Dendritic cell treated with granulocyte-macrophage colony-stimulating factor and Interleukin-4, amounts not matched to agents 40 ng/mL and 50 ng/mL, for 4 days (primary cell): ENCODE measurements at regions not wholly inside any gene's neighbourhood (a gene's known extent, or its start where the extent isn't known, plus 50 kb on each side); places are given as distances from the start of the nearest gene placed in this dataset.
"Not testable (repeated sequence)": the region's sequence is repeated elsewhere in the genome, so short reads cannot be mapped to it uniquely, and the experiment has no call there.

ENCODE experiments used
- H3K27ac Mint-ChIP-seq: one replicate; pipeline ENCODE4 v1.8.0; 2022; ENCODE audit warnings: mild to moderate bottlenecking, mixed read lengths
- H3K27me3 Mint-ChIP-seq: one replicate; pipeline ENCODE4 v1.8.0; 2022; ENCODE audit warnings: mild to moderate bottlenecking, mixed read lengths
- H3K36me3 Mint-ChIP-seq: one replicate; pipeline ENCODE4 v1.8.0; 2022; ENCODE audit warnings: low read depth, mixed read lengths
- H3K4me1 Mint-ChIP-seq: one replicate; pipeline ENCODE4 v1.8.0; 2022; ENCODE audit warnings: low read depth, mixed read lengths
- H3K4me3 Mint-ChIP-seq: one replicate; pipeline ENCODE4 v1.8.0; 2022; ENCODE audit warnings: mild to moderate bottlenecking, moderate library complexity, mixed read lengths
- H3K9me3 Mint-ChIP-seq: one replicate; pipeline ENCODE4 v1.8.0; 2022; ENCODE audit warnings: mixed read lengths
- intact Hi-C: fragments of 100-400 bp; cut with micrococcal nuclease; formaldehyde crosslinking; loops from one replicate; pipeline ENCODE4 v1.15.0; 2022

DNA sequence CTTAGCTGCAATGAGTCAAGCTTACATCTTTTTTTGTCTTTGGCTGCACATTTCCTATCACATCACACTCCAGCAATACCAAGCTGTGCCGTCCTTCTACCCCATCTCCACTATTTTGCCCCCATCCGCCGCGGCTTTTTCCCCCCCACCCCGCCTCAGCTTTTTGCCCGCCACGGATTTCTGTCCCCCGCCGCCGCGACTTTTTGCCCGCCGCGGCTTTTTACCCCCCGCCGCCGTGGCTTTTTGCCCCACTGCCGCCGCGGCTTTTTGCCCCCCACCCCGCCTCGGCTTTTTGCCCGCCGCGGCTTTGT is 2785.4 kb downstream of the RPIA start:
- H3K9me3 Mint-ChIP-seq, H3K36me3 Mint-ChIP-seq, intact Hi-C loops, H3K27ac Mint-ChIP-seq: not testable (repeated sequence)
- Mint-ChIP-seq H3K27me3 (peaks cover 41% of the 10 kb centered on the region), H3K4me1 (peaks cover 18% of the 10 kb centered on the region), H3K4me3 (peak overlapping the region; percentile 63)

DNA sequence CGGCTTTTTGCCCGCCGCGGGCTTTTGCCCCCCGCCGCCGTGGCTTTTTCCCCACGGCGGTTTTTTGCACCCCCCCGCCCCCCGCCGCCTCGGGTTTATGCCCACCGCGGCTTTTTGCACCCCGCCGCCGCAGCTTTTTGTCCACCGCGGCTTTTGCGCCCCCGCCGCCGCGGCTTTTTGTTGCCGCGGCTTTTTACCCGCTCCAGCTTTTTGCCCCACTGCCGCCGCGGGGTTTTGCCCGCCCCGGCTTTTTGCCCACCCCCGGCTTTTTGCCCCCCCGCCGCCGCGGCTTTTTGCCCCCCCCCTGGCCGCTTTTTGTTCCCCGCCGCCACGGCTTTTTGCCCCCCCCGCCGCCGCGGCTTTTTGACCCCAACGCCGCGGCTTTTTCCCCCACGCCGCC is 2785.8 kb downstream of the RPIA start:
- Mint-ChIP-seq H3K27me3 (peaks cover 38% of the 10 kb centered on the region), H3K4me3 (peak overlapping the region; percentile 79), H3K4me1 (peaks cover 18% of the 10 kb centered on the region)
- intact Hi-C loops, H3K27ac Mint-ChIP-seq, H3K36me3 Mint-ChIP-seq, H3K9me3 Mint-ChIP-seq: not testable (repeated sequence)

DNA sequence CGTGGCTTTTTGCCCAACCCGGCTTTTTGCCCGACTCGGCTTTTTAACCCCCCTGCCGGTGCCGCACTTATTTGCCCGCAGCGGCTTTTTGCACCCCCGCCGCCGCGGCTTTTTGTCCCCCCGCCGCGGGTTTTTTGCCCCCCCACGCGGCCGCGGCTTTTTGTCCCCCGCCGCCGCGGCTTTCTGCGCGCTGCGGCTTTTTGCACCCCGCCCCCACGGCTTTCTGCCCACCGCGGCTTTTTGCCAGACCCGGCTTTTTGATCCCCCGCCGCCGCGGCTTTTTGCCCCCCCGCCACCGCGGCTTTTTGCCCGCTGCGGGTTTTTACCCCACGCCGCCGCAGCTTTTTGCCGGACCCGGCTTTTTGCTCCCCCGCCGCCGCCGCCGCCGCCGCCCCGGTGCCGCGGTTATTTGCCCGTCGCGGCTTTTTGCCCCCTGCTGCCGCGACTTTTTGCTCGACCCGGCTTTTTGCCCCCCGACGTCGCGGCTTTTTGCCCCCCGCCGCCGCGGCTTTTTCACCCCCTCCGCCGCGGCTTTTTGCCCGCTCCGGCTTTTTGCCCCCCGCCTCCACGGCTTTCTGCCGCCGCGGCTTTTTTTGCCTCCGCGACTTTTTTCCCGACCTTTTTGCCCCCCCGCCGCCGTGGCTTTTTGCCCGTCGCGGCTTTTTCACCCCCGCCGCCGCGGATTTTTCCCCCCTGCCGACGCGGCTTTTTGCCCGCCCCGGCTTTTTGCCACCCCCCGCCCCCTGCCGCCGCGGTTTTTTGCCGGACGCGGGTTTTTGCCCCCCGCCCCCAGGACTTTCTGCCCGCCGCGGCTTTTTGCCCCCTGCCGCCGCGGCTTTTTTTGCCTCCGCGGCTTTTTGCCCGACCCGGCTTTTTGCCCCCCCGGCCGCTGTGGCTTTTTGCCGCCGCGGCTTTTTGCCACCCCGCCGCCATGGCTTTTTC is 2786.5 kb downstream of the RPIA start:
- H3K4me3 Mint-ChIP-seq, result peak overlapping the region; percentile 79
- H3K9me3 Mint-ChIP-seq, result no peaks in the 10 kb centered on the region
- H3K27me3 Mint-ChIP-seq, result peaks cover 40% of the 10 kb centered on the region
- peak overlapping the region; percentile 43 for H3K27ac Mint-ChIP-seq
- peaks cover 18% of the 10 kb centered on the region for H3K4me1 Mint-ChIP-seq
- intact Hi-C loops, result no loop called here
- H3K36me3 Mint-ChIP-seq, result peaks cover 10% of the 10 kb centered on the region

DNA sequence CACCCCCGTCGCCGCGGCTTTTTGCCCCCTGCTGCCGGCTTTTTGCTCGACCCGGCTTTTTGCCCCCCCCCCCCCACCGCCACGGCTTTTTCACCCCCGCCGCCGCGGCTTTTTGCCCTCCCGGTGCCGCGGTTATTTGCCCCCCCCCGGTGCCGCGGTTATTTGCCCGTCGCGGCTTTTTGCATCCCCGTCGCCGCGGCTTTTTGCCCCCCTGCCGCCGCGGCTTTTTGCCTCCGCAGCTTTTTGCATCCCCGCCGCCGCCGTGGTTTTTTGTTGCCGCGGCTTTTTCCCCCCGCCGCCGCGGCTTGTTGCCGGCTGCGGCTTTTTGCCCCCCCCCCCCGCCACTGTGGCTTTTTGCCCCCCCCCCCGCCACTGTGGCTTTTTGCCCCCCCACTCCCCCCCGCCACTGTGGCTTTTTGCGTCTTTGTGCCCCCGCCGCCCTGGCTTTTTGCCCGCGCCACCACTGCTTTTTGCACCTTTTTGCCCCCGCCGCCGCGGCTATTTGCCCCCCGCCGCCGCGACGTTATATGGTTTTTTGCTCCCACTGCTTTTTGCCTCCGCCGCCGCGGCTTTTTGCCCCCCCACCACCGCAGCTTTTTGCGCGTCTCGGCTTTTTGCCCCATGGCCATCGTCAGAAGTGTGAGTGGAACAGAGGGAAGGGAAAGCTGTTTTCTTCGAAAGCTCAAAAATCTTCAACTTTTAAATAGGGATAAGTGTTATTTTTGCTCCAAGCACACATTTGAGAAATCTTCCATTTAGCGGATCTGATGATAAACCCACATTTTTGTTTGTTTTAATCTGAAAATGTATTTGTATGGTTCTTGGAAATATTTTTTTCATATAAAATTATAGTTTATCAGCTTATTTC is 2787.6 kb downstream of the RPIA start:
- Mint-ChIP-seq H3K4me1 (peaks cover 18% of the 10 kb centered on the region), H3K27ac (peak overlapping the region; percentile 43), H3K4me3 (peak overlapping the region; percentile 79), H3K27me3 (peaks cover 36% of the 10 kb centered on the region)
- H3K9me3 Mint-ChIP-seq, intact Hi-C loops, H3K36me3 Mint-ChIP-seq: not testable (repeated sequence)

DNA sequence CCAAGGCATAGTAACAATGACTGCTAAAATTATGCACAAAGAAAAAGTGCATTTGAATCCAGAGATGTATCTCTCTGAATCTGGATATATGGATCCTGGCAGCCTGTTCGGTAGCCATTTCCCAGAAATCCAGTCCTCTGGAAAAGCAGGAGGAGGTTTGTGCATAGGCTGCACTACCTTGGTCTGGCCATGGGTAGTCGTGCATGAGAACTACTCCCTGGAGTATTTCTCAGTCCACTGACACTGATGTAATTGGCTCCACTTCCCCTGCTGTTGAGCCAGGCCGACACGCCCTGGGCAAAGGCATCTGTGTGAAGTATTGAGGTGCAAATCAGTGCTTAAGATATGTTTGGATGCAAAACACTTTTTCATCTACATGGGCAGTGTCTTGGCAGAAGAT is 2793.8 kb downstream of the RPIA start:
- H3K4me3 Mint-ChIP-seq, H3K4me1 Mint-ChIP-seq, H3K9me3 Mint-ChIP-seq, intact Hi-C loops, H3K27ac Mint-ChIP-seq, H3K36me3 Mint-ChIP-seq: not testable (repeated sequence)
- H3K27me3 Mint-ChIP-seq, result peaks cover 16% of the 10 kb centered on the region

DNA sequence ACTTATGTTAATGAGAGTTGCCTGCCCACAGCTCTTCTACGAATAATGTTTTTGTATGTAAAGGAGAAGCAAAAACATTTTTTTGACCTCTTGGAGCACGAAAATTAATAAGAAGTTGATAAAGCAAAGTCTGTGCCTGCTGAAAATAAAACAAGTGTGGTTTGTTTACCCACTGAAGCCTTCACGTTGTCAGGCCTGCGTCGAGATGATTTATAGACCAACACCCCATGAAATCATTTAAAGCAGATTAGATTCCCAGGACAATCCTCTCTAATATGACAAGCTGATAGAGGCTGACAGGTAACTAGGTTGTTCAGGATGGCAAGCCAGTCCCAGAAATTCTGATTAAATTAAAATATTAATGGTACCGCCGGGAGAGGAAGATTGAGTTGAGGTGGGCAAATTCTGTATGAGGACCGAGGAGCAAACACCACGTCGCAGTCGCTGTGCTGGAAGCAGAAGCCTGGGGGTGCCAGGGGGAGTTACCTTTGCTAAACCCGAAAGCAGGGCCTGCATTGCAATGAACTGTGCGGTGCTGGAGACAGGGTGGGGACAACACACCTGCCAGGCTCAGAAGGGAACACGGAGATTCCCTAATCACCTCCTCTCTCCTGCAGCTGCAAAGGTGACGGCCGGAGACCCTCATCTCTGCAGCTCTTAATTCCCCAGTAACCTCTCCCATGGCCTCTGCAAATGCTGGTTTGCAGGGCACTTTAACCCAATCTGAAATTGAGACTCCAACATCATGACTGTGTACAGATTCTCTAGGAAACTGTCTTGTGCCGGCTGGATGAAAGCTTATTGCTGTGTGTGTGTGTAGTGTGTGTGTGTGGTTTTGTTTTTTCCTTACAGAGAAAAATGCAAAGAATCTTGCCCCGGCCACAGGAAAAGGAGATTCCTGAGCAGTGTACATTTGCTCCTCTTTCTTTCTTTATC is 2805.9 kb downstream of the RPIA start:
- intact Hi-C loops, H3K4me1 Mint-ChIP-seq, H3K4me3 Mint-ChIP-seq, H3K27me3 Mint-ChIP-seq, H3K27ac Mint-ChIP-seq, H3K36me3 Mint-ChIP-seq, H3K9me3 Mint-ChIP-seq: not testable (repeated sequence)

DNA sequence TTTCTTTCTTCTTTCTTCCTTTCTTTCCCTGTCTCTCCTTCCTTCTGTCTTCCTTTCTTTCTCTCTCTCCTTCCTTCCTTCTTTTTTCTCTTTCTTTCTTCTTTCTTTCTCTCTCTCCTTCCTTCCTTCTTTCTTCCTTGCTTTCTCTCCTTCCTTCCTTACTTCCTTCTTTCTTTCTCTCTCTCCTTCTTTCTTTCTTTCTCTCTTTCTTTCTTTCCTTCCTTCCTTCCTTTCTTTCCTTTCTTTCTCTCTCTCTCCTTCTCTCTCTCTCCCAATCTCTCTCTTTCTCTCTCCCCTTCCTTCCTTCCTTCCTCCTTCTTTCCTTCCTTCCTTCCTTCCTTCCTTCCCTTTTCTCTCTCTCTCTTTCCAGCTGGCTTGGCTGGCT is 2806.6 kb downstream of the RPIA start:
- H3K27me3 Mint-ChIP-seq, H3K27ac Mint-ChIP-seq, intact Hi-C loops, H3K4me3 Mint-ChIP-seq, H3K4me1 Mint-ChIP-seq, H3K9me3 Mint-ChIP-seq, H3K36me3 Mint-ChIP-seq: not testable (repeated sequence)

DNA sequence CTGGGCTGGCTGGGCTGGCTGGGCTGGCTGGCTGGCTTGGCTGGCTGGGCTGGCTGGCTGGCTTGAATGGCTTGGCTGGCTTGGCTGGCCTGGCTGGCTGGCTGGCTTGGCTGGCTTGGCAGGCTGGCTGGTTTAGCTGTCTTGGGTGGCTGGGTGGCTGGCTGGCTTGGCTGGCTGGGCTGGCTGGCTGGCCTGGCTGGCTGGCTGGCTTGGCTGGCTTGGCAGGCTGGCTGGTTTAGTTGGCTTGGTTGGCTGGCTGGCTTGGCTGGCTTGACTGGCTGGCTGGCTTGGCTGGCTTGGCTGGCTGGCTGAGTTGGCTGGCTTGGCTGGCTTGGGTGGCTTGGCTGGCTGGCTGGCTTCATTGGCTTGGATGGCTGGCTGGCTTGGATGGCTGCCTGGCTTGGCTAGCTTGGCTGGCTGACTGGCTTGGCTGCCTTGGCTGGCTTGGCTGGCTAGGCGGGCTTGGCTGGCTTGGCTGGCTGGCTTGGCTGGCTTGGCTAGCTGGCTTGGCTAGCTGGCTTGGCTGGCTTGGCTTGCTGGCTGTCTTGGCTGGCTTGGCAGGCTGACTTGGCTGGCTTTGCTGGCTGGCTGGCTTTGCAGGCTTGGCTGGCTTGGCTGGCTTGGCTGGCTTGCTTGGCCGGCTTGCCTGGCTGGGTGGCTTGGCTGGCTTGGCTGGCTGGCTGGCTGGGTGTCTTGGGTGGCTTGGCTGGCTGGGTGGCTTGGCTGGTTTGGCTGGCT is 2807.2 kb downstream of the RPIA start:
- H3K27ac Mint-ChIP-seq, H3K9me3 Mint-ChIP-seq, H3K4me3 Mint-ChIP-seq, H3K27me3 Mint-ChIP-seq, H3K36me3 Mint-ChIP-seq, intact Hi-C loops, H3K4me1 Mint-ChIP-seq: not testable (repeated sequence)

DNA sequence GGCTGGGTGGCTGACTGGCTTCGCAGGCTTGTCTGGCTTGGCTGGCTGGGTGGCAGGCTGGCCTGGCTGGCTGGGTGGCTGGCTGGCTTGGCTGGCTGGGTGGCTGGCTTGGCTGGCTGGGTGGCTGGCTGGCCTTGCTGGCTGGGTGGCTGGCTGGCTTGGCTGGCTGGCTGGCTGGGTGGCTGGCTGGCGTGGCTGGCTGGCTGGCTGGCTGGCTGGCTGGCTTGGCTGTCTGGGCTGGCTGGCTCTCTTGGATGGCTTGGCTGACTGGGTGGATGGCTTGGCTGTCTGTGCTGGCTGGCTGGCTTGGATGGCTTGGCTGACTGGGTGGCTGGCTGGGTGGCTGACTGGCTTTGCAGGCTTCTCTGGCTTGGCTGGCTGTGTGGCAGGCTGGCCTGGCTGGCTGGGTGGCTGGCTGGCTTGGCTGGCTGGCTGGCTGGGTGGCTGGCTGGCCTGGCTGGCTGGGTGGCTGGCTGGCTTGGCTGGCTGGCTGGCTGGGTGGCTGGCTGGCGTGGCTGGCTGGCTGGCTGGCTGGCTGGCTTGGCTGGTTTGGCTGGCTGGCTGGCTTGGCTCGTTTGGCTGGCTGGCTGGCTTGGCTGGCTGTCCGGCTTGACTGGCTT is 2808.1 kb downstream of the RPIA start:
- H3K27ac Mint-ChIP-seq, H3K9me3 Mint-ChIP-seq, H3K4me1 Mint-ChIP-seq, H3K27me3 Mint-ChIP-seq, H3K4me3 Mint-ChIP-seq, intact Hi-C loops, H3K36me3 Mint-ChIP-seq: not testable (repeated sequence)

DNA sequence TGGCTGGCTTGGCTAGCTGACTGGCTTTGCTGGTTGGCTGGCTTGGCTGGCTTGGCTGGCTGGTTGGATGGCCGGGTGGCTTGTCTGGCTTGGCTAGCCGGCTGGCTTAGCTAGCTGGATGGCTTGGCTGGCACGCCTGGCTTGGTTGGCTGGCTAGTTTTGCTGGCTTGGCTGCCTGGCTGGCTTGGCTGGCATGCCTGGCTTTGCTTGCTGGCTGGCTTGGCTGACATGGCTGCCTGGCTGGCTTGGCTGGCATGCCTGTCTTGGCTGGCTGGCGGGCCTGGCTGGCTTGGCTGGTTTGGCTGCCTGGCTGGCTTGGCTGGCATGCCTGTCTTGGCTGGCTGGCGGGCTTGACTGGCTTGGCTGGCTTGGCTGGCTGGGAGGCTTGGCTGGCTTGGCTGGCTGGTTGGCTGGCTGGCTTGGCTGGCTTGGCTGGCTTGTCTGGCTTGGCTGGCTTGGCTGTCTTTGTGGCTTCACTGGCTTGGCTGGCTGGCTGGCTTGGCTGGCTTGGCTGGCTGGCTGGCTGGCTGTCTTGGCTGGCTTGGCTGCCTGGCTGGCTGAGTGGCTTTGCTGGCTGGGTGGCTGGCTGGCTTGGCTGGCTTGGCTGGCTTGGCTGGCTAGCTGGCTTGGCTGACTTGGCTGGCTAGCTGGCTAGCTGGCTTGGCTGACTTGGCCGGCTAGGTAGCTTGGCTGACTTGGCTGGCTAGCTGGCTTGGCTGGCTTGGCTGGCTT is 2808.9 kb downstream of the RPIA start:
- intact Hi-C loops, H3K27ac Mint-ChIP-seq, H3K9me3 Mint-ChIP-seq: not testable (repeated sequence)

DNA sequence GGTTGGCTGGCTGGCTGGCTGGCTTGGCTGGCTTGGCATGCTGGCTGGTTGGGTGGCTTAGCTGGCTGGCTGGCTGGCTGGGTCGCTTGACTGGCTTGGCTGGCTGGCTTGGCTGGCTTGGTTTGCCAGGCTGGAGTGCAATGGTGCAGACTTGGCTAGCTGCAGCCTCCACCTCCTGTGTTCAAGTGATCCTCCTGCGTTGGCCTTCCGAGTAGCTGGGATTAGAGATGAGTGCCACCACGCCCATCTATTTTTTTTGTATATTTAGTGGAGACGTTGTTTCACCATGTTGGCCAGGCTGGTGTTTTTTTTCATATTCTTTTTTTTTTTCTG is 2809.5 kb downstream of the RPIA start:
- H3K36me3 Mint-ChIP-seq, H3K27ac Mint-ChIP-seq, H3K9me3 Mint-ChIP-seq, H3K4me3 Mint-ChIP-seq, H3K4me1 Mint-ChIP-seq, intact Hi-C loops, H3K27me3 Mint-ChIP-seq: not testable (repeated sequence)

More for the DNA sequence above, 2808.9 kb downstream of the RPIA start:
- not testable (repeated sequence) for H3K4me1 Mint-ChIP-seq, H3K36me3 Mint-ChIP-seq, H3K4me3 Mint-ChIP-seq, H3K27me3 Mint-ChIP-seq

DNA sequence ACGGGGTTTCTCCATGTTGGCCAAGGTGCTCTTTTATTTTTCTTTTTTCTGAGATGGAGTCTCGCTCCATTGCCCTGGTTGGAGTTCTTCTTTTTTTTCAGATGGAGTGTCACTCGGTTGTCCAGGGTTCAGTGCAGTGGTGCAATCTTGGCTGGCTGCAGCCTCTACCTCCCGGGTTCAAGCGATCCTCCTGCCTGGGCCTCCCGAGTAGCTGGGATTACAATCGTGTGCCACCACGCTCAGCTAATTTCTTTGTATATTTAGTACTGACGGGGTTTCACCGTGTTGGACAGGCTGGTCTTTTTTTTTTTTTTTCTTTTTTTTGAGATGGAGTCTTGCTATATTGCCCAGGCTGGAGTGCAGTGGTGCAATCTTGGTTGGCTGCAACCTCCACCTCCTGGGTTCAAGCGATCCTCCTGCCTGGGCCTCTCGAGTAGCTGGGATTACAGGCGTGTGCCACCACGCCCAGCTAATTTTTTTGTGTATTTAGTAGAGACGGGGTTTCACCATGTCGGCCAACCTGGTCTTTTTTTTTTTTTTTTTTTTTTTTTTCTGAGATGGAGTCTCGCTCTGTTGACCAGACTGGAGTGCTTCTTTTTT is 2810.1 kb downstream of the RPIA start:
- H3K36me3 Mint-ChIP-seq, H3K27me3 Mint-ChIP-seq, H3K27ac Mint-ChIP-seq, H3K4me1 Mint-ChIP-seq, intact Hi-C loops, H3K4me3 Mint-ChIP-seq, H3K9me3 Mint-ChIP-seq: not testable (repeated sequence)
